ENCODE measurements at regions not wholly inside any gene's neighbourhood (a gene's known extent, or its start where the extent isn't known, plus 50 kb on each side); places are given as distances from the start of the nearest gene placed in this dataset.

DNA sequence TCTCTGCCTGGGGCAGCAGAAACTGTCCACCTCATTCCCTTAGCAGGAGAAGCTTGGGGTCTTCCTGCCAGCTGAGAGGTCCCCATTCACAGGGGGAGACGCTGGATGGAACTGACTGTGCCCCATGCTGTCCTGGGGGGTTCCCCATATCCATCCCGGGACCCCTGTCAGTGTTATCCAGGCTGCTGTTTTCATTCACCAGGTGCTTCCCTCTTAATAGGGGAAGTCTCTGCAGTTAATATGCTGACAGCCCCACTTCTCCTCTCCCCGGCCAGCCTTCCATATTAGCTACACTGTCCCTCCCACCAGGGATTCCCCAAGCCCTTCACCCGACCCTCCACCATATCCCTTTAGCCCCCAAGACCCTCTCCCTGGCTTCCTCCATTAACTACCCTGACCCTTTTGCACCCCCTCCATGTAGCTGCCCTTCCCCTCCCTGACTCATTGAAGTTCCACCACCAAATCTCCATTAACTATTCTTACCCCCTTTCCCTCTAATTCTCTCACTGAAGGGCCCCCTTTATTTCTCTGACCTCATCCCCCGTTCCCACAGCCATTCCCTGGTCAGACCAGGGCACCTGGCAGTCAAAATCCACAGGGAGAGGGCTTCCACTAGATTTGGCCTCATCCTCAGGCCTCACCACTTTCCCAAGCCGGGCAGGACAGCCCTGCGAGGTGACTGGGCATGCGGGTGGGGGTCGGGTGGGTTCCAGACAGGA is 92.0 kb upstream of the PAX2 start:
- H3K27ac ChIP-seq: no peak overlapping the region
- TF ChIP-seq, protein P1, sequence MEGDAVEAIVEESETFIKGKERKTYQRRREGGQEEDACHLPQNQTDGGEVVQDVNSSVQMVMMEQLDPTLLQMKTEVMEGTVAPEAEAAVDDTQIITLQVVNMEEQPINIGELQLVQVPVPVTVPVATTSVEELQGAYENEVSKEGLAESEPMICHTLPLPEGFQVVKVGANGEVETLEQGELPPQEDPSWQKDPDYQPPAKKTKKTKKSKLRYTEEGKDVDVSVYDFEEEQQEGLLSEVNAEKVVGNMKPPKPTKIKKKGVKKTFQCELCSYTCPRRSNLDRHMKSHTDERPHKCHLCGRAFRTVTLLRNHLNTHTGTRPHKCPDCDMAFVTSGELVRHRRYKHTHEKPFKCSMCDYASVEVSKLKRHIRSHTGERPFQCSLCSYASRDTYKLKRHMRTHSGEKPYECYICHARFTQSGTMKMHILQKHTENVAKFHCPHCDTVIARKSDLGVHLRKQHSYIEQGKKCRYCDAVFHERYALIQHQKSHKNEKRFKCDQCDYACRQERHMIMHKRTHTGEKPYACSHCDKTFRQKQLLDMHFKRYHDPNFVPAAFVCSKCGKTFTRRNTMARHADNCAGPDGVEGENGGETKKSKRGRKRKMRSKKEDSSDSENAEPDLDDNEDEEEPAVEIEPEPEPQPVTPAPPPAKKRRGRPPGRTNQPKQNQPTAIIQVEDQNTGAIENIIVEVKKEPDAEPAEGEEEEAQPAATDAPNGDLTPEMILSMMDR (IDR thresholded peaks at IDR 0.05): no peak
- no peak for TF ChIP-seq POLR2A (IDR thresholded peaks at IDR 0.05)
- peak overlapping the region in 3 of 4 donors; percentile 33 to 43 (median 38) for H3K4me3 ChIP-seq
- DNase-seq: no peak
- no peaks in the 10 kb centered on the region for H3K9me3 ChIP-seq
- no peaks in the 10 kb centered on the region for H3K36me3 ChIP-seq
- H3K4me1 ChIP-seq: peaks cover 0 to 35% (median 13%) of the 10 kb centered on the region in 4 donors
- peaks cover 0 to 54% of the 10 kb centered on the region in 2 donors for H3K27me3 ChIP-seq

DNA sequence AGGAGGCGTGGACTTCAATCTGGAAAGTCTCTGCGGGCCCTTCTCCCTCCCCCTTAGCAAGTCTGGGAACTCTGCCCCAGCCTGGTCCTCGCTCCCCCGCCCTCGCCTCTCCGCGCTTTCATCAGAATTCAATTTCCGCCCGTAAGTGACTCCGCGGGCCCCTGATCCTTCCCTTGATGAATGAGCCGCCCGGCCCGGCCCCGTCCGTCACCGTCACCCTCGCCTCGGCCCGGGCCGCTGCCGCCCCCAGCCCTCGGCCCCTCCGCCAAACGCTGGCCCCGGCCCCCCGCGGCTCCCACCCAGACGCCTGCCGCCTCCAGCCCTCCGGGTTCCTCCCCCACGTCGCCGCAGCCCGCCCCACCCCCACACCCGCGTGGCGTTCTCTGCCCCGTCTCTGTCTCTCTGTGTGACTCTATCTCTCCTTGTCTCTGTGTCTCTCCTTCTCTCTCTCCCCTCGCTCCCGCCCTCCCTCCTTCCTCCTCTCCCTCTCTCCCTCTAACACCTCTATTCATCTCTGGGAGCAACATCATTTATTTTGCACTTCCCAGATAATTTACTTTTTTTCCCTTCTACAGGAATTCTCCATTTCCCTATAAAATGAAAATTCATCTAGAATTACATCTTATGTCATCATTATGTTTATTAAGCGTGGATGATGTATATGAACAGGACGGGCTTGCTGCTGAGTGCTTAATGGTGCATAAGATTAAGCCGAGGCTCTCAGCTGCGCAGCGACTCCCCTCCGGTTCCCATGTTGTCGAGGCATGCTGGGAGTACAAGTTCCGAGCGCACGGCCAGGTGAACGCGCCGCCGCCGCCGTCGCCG is 91.2 kb upstream of the PAX2 start:
- DNase-seq: no peak
- H3K27ac ChIP-seq: no peak overlapping the region
- TF ChIP-seq, protein P1 (IDR thresholded peaks at IDR 0.05): no peak
- TF ChIP-seq POLR2A (IDR thresholded peaks at IDR 0.05): no peak
- no peaks in the 10 kb centered on the region for H3K9me3 ChIP-seq
- H3K4me3 ChIP-seq: peak overlapping the region in 3 of 4 donors; percentile 33 to 43 (median 38)
- peaks cover 0 to 35% (median 13%) of the 10 kb centered on the region in 4 donors for H3K4me1 ChIP-seq
- peaks cover 0 to 62% of the 10 kb centered on the region in 2 donors for H3K27me3 ChIP-seq
- H3K36me3 ChIP-seq: no peaks in the 10 kb centered on the region

DNA sequence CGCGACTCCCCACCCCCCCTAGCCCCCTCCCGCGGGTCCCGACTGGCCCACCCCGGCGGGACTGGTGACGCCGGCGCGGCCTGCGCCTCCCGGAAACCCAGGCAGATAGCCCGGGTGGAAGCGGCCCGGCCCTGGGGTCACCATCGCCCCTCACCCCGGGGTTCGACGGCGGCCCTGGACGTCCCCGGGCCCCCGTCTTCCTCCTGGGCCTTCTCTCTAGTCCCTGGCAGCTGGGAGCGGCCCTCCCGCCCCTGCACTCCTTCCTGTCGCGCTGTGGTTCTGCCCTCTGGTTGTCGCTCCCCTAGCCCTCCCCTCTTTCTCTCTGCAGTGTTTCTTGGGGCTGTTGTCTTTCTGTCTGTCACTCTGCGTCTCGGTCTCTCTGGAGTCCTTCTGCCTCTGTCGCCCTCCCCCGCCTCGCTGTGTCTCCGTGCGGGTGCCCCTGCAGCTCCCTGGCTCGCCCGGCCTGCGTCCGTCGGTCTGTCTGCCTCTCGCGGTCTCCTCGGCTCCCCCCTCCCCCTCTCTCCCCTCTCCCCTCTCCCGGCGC is 90.5 kb upstream of the PAX2 start:
- H3K4me1 ChIP-seq: peaks cover 0 to 35% (median 13%) of the 10 kb centered on the region in 4 donors
- no peak overlapping the region for H3K27ac ChIP-seq
- TF ChIP-seq, protein P1 (IDR thresholded peaks at IDR 0.05): no peak
- TF ChIP-seq POLR2A (IDR thresholded peaks at IDR 0.05): no peak
- H3K4me3 ChIP-seq: peak overlapping the region in 3 of 4 donors; percentile 14 to 38 (median 28)
- H3K27me3 ChIP-seq: peaks cover 0 to 69% of the 10 kb centered on the region in 2 donors
- DNase-seq: no peak
- no peaks in the 10 kb centered on the region for H3K9me3 ChIP-seq
- no peaks in the 10 kb centered on the region for H3K36me3 ChIP-seq

DNA sequence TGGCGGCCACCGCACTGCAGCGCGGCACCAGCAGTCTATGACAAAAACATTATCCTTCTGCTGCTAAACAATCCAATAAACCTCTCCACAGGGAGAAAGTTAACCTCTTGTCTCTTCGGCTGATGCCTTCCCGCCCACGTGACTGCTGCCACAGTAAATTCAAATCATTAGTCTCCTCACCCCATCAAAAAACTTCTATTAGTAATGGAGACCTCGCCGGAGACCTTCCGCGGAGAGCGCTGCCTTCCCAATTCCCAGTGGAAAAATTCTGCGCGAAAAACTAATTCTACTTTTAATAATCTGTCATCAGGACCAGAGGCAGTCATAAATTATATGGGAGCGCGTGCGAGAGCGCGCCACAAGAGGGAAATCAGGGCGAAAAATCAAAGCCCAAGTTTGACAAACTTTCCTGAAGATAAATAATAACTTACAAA is 90.0 kb upstream of the PAX2 start:
- H3K36me3 ChIP-seq: no peaks in the 10 kb centered on the region
- TF ChIP-seq, protein P1 (IDR thresholded peaks at IDR 0.05): no peak
- no peak for TF ChIP-seq POLR2A (IDR thresholded peaks at IDR 0.05)
- no peaks in the 10 kb centered on the region for H3K9me3 ChIP-seq
- no peak overlapping the region for H3K27ac ChIP-seq
- peaks cover 0 to 74% of the 10 kb centered on the region in 2 donors for H3K27me3 ChIP-seq
- H3K4me3 ChIP-seq: peak overlapping the region in 2 of 4 donors; percentile 28 to 38
- peaks cover 0 to 35% (median 13%) of the 10 kb centered on the region in 4 donors for H3K4me1 ChIP-seq
- DNase-seq: no peak

DNA sequence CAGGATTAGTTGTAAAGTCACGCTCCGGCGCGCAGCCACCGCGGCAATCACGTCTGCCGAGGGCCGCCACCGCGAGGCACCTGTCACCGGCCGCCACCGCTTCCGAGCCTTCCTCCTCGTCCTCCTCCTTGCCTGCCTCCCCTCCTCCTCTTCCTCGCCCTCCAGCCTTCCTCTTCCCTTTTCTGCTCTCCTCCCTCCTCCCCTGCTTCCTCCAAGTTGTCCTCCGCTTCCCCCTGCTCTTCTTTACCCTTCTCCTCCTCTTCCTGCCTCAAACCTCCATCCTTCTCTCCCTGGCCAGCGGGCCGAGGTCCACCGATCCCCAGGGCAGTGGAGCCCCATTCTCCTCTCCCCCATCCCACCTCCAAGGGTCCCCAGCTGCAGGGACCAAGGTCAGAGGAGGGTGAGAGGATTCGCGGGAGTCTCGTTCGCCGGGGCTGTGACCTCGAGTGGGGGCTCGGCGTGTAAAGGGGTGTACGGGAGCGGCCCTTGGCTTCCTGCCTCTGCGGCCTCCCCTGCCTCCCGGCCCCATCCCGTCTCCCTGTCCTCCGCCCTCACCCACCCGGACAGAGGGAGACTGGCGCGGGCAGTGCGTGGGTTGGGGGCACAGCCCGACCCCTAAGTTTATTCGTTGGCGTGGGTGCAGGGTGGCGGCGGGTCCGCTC is 89.5 kb upstream of the PAX2 start:
- Histone ChIP-seq H3K27me3 (peaks cover 0 to 79% of the 10 kb centered on the region in 2 donors), H3K4me3 (peak overlapping the region in 2 of 4 donors; percentile 28 to 38), H3K36me3 (no peaks in the 10 kb centered on the region), H3K27ac (no peak overlapping the region), H3K4me1 (peaks cover 0 to 35% (median 13%) of the 10 kb centered on the region in 4 donors), H3K9me3 (no peaks in the 10 kb centered on the region)
- TF ChIP-seq POLR2A (IDR thresholded peaks at IDR 0.05): no peak
- TF ChIP-seq, protein P1 (IDR thresholded peaks at IDR 0.05): no peak
- DNase-seq: no peak
